ENCODE measurements at regions not wholly inside any gene's neighbourhood (a gene's known extent, or its start where the extent isn't known, plus 50 kb on each side); places are given as distances from the start of the nearest gene placed in this dataset.

DNA sequence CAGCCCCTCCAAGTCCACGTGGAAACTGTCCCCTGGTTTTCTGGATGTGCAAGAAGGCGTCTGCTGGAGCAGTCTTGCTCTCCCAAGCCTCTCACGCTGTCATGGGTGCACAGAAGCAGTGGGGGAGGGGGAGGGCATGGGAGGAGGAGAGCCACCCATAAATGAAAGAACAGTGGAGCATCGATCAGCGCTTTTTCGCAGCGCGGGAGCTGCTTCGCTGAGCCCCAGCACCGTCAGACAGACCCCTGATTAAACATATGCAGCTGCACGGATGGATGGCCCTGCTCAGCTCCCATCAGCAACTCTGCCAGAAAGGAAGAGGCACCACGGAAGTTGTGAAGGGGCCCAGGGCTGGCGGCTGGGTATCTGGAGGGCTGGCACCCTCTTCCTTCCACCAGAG lies 264.9 kb downstream of the UQCRFS1 start:
- no peak for DNase-seq (ENCODE audit: low read depth in 2 of 3, low spot score in 1 of 3)

DNA sequence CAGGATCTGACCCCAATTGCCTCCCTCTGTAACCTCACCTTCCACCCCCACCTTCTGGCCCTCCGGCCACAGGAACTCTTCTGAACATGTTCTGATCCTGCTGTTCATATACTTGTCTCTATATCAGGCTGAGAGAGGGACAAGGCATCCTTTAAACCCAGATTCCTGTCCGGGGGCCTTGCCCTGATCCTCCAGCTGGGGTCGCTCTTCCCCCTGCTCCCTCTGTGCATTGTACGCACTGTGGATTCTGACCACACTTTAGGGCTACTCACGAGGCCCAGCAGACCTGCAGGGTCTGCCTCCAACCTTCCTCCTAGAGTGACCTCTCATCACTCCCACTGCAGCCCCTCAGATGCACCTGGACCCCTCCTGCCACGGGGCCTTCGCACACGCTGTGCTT lies 269.3 kb downstream of the UQCRFS1 start:
- DNase-seq (ENCODE audit: low read depth in 2 of 3, low spot score in 1 of 3), result no peak

DNA sequence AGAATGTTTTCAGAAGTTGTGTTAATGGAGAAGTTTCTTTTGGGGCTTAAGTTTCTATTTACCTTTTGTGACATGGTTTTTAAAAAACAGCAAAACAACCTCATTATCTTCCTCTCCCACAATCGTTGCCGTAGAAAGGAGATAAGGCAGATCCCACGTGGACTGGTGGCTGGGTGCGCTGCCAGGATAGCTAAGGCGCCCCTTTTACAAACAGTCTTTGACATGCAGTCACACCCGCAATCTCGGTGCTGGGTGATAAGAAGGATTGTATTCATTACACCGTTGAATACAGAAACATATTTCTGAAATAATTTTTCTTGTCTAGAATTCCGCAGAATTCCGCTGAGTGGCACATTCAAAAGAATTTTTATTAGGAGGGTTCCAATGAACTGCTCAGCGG lies 271.1 kb downstream of the UQCRFS1 start:
- DNase-seq (ENCODE audit: low read depth in 2 of 3, low spot score in 1 of 3), result no peak

DNA sequence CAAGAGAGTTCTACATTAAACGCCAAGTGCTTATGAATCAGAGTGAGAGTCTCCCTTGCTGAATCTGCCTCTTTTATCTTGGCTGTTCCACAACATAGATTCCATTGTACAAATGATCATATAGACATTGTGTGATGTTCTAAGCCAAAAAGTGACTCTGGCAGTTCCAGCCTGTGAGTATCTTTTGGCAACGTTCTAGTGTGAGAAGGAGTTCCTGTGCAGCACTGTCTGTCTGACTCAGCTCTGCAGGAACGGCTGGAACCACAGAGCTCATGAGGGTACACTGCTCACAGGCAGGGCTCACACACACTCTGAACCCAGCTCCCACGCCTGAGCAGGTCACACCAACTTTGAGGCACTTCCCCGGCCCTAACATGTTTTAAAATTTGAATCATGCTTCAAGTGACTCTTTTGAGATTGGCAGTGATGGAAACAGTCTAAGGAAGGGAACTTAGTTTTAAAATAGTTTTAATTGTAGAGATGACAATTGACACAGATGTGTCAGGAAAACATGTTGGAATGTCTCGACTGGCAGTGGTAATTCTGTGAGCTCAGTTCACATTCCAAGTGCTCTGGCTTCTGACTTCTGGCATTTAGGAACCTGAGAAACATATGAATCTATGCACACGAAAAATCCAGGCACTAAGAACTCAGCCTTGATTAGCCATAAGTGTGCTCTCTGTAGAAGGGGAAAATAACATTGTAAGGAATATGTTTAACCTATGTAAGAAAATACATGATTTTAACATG lies 272.0 kb downstream of the UQCRFS1 start:
- no peak for DNase-seq (ENCODE audit: low read depth in 2 of 3, low spot score in 1 of 3)

GRCh38 chr19:28939236-28939635 lies 273.7 kb downstream of the UQCRFS1 start:
- no peak for DNase-seq (ENCODE audit: low read depth in 2 of 3, low spot score in 1 of 3)

- DNase-seq (ENCODE audit: low read depth in 2 of 3, low spot score in 1 of 3), result no peak
These were observed 276.9 kb downstream of the UQCRFS1 start for GRCh38 chr19:28936001-28936400.

GRCh38 chr19:28934631-28935030 lies 278.3 kb downstream of the UQCRFS1 start:
- DNase-seq (ENCODE audit: low read depth in 2 of 3, low spot score in 1 of 3), result no peak

DNA sequence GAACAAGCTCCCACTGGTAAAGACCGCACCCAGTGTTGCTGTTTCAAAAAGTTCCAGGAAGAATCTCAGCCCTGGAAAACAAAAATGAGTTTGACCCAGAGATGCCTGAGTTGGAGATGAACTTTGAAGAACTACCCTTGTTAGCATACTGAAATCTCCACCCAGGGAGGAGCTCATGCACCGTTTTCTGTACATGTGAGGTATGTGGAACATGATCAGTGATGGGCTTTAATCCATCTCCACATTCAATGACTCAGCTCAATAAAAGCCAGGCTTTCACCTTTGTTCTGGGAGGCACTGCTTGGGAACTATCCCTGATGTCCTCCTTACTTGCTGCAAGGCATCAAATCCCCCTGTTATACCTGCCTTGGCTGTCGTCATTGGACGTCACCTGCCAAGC lies 279.9 kb downstream of the UQCRFS1 start:
- no peak for DNase-seq (ENCODE audit: low read depth in 2 of 3, low spot score in 1 of 3)

DNA sequence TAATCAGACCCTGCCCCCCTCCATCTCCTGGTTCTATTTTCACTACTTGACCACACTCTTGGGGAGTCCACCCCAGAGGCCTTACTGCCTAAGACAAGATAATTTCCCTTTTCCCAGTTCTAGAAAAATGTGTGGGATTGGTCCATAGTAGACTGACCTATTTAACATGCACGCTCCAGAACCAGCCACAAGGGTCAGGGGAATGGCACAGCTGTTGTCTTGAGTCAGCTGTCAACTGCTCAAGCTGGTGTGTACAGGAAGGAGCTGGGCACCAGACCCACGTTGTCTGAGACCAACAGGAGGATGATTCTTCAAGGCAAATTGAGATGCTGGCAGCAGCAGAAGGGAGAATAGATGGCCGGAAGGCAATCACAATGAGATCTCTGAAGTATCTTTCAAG lies 280.5 kb downstream of the UQCRFS1 start:
- no peak for DNase-seq (ENCODE audit: low read depth in 2 of 3, low spot score in 1 of 3)

DNA sequence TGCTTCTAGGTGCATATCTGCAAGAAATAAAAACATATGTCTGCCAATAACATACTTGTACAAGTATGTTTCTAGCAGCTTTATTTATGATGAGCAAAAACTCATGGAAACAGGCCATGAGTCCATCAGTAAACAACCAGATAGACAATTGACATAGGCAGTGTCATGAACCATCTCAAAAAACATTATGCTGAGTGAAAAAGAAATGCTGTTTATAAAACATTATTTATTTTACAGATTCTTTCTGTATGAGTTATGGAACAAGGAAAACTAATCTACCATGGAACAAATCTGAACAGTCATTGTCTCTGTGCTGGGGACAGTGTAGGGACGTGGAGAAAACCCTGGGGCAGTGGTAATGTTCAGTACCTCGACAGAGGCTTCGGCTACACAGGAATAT lies 283.9 kb downstream of the UQCRFS1 start:
- no peak for DNase-seq (ENCODE audit: low read depth in 2 of 3, low spot score in 1 of 3)

DNA sequence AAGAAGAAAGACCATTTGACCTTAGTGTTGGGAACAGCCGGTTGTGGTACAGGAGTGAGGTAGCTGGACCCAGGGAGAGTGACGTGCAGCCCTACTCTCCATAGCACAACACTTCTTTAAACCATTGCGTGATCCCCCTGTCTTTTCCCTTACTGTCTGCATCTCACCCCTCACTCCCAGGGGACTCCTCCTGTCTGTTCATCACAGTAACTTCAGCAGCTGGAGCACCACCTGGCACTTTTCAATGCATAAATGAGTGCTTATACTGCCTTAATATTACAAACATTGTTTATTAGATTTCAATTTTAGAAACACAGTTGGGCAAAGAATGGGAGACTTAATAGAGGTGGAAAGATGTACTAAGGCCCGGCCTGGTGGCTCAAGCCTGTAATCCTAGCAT lies 285.5 kb downstream of the UQCRFS1 start:
- no peak for DNase-seq (ENCODE audit: low read depth in 2 of 3, low spot score in 1 of 3)

DNA sequence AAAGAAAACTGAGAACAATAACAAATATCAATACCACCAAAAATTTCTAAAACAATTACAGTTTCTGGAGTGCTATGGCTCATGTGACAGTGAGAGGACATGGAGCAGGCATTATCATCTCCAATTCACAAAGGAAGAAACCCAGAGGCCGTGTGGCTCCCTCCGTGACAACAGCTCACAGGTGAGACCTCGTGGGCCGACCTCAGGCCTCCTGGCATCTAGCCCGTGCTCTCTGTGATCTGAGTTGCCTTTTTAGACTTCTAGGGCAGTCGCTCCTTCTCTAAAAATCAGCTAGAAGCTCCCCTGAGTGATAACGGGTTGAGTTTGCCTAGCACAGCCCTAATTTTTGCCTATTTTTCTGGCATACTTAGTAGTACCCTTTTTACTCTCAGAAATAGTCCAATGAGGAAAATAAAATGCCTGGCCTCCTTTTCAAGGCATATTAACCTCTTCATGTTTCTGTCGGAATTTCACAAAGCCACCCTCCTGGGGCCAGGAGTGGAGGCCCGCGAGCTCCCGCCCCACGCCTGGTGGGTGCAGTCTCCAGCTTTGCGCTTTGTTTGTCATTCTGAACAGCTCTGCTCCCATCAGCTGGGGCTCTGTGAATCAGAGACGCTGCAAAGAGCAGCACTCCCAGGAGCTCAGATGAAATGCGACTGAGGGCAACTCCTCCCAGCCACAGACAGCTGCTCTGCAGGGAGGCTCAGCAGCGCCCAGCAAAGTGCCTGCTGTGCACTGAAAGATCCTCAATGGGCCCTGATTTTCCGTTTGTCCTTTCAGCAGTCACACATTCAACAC lies 292.5 kb downstream of the UQCRFS1 start:
- no peak for DNase-seq (ENCODE audit: low read depth in 2 of 3, low spot score in 1 of 3)

GRCh38 chr19:28917621-28918020 lies 295.3 kb downstream of the UQCRFS1 start:
- no peak for DNase-seq (ENCODE audit: low read depth in 2 of 3, low spot score in 1 of 3)

DNA sequence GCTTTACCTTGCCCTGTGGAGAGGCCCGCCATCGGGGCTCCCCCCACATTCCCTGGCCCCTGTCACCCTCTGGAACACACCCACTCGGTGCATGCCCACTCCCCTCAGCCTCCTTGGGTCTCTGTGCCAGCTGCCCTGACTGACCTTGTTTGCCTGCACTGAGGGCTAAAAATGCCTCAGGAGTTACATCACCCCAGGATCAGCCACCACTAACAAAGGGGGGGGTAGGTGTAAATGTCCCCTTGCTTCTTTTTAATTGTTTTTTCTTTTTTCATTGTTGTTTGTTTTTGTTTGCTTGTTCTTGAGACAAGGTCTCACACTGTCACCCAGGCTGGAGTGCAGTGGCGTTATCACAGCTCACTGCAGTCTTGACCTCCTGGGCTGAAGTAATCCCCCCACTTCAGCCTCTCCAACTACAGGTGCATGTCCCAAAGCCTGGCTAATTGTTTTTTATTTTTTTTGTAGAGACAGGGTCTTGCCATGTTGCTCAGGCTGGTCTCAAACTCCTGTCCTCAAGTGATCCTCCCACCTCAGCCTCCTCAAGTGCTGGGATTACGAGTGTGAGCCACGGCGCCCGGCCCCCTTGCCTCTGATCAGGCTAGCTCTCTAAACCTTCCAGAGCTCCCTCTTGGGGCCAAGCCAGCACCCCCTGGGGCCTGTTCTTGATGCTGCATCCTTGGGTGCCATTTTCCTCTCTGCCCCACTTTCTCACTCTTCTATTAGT lies 297.1 kb downstream of the UQCRFS1 start:
- DNase-seq (ENCODE audit: low read depth in 2 of 3, low spot score in 1 of 3), result no peak

- DNase-seq (ENCODE audit: low read depth in 2 of 3, low spot score in 1 of 3), result no peak
These were observed 297.7 kb downstream of the UQCRFS1 start for GRCh38 chr19:28915202-28915601.

DNA sequence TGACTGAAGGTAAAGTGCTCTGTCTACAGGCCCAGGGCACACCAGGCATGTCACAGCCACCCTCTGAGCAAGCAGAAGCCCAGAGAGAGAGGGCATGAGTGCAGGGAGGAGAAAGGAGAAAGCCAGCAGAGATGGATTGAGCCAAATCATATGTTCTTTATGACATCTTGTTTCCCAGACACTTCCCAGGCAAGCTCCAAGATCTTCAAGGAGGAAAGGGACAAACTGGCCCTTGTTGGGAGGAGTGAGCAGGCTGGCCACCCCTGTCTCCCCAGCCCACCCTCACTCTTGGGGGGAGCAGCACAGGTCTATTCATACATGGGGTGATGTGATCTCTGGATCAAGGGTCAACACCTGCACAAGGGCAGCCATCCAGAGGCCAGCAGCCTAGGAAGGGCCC lies 298.8 kb downstream of the UQCRFS1 start:
- DNase-seq (ENCODE audit: low read depth in 2 of 3, low spot score in 1 of 3), result no peak

DNA sequence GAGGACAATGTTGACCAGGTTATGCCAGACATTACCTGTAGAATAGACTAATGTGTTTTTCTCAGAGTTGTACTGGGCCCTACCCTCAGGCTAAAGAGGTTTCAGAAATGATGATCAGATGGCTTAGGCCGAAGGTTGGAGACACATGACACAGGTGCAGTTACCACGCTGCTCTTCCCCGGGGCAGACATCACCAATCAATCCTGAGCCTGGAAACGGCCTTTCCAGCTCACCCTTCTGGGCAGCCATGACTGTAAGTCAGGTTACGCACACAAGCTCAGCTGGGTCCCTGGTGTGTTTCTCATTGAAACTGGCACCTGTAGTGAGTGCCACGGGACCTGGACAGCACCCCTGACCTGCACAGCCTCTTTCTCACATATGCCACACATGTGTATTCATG lies 299.3 kb downstream of the UQCRFS1 start:
- DNase-seq (ENCODE audit: low read depth in 2 of 3, low spot score in 1 of 3), result no peak

DNA sequence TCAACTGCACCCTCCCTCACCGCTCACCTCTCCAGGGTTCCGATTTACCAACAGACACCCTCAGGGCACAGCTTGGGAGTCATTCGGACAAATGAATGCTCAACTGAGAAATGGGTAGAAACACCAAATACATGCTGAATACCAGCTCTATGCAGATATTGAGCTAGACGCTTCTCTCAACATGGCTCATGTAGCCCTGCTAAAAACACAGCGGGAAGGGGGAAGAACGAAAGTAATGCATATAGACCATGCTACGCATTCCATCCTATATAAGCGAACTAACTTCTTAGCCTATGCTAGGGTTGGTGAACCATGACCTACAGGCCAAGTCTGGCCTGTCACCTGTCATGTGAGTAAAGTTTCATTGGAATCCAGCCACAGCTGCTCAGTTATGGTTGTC lies 304.0 kb downstream of the UQCRFS1 start:
- DNase-seq (ENCODE audit: low read depth in 2 of 3, low spot score in 1 of 3), result no peak

- no peak for DNase-seq (ENCODE audit: low read depth in 2 of 3, low spot score in 1 of 3)
These were observed 305.4 kb downstream of the UQCRFS1 start for GRCh38 chr19:28907534-28907933.

GRCh38 chr19:28905996-28906395 lies 307.0 kb downstream of the UQCRFS1 start:
- no peak for DNase-seq (ENCODE audit: low read depth in 2 of 3, low spot score in 1 of 3)

DNA sequence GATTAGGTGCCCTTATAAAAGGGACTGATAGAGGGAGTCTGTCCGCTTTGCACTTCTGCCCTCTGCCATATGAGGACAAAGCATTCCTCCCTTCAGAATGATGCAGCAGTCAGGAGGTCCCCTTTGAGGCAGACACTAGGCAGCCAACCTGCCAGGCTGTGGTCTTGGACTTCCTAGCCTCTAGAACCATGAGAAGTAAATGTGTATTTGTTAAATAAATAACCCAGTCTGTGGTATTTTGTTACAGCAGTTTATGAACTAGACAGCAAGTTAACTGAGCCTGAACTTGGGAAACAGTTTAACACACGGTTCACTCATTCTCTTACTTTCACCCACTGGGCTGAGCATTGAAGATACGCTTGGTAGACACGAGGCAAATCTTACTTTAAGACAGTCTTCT lies 313.2 kb downstream of the UQCRFS1 start:
- no peak for DNase-seq (ENCODE audit: low read depth in 2 of 3, low spot score in 1 of 3)

DNA sequence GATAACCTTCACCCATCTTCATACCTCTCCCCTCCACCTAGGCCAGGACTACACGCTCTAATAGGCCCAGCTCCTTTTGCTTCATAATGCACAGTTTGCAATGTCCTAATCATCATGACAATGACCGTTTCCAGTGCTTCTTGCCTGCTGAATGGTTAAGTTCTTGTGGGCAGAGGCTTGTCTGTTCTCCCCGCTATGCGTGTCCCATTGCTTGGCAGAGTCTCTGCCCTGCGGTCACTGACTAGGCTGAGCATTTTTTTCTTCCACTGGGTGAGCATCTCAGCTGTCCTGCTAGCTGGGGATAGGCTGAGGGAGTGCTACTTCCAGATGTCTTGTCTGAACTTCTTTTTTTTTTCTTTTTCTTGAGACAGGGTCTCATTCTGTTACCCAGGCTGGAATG lies 314.7 kb downstream of the UQCRFS1 start:
- no peak for DNase-seq (ENCODE audit: low read depth in 2 of 3, low spot score in 1 of 3)

All from stimulated activated CD4-positive, alpha-beta T cell treated with anti-CD3 and anti-CD28 coated beads, Interleukin-12 subunit alpha, Interleukin-12 subunit beta, amount 100 ng/mL, for 48 hours (primary cell).